Neural progenitor cell (in vitro differentiated cells): ENCODE measurements at regions not wholly inside any gene's neighbourhood (a gene's known extent, or its start where the extent isn't known, plus 50 kb on each side); places are given as distances from the start of the nearest gene placed in this dataset.

Experiments
- DNase-seq: peaks from one replicate; pipeline ENCODE4 v3.0.0-alpha.2; 2016; ENCODE audit warnings: low spot score
- H2AFZ ChIP-seq: fragments of 200-600 bp; sonication (generic); replicated peaks from 2 replicates; pipeline ENCODE4 v1.6.1; 2016; ENCODE audit warnings: antibody characterized with exemption
- H3F3A ChIP-seq: fragments of 200-600 bp; sonication (generic); 2 replicates; pipeline ENCODE4 v1.6.1; 2016; ENCODE audit warnings: antibody characterized with exemption, low read depth
- H3K27ac ChIP-seq: fragments of 200-600 bp; sonication (generic); 2 replicates; pipeline ENCODE4 v1.5.1; 2016; ENCODE audit warnings: mild to moderate bottlenecking
- H3K27me3 ChIP-seq: fragments of 200-600 bp; sonication (generic); 2 replicates; pipeline ENCODE4 v1.6.1; 2016; ENCODE audit warnings: mild to moderate bottlenecking, moderate library complexity
- H3K36me3 ChIP-seq: fragments of 200-600 bp; sonication (generic); 2 replicates; pipeline ENCODE4 v1.5.1; 2016
- H3K4me1 ChIP-seq: fragments of 200-600 bp; sonication (generic); 2 replicates; pipeline ENCODE4 v1.6.1; 2016; ENCODE audit warnings: mixed run types
- H3K4me2 ChIP-seq: fragments of 200-600 bp; sonication (generic); 2 replicates; pipeline ENCODE4 v1.6.1; 2016
- H3K4me3 ChIP-seq: fragments of 200-600 bp; sonication (generic); 2 replicates; pipeline ENCODE4 v1.5.1; 2016
- H3K79me2 ChIP-seq: fragments of 200-600 bp; sonication (generic); 2 replicates; pipeline ENCODE4 v1.6.1; 2016; ENCODE audit warnings: low read depth
- H3K9ac ChIP-seq: fragments of 200-600 bp; sonication (generic); 2 replicates; pipeline ENCODE4 v1.6.1; 2016
- H3K9me3 ChIP-seq: fragments of 200-600 bp; sonication (generic); 2 replicates; pipeline ENCODE4 v1.5.1; 2016; ENCODE audit warnings: low read depth
- H4K20me1 ChIP-seq: fragments of 200-600 bp; sonication (generic); 2 replicates; pipeline ENCODE4 v1.6.1; 2016; ENCODE audit warnings: low read depth
- H3K27ac Mint-ChIP-seq: 3 replicates; pipeline ENCODE4 v1.8.0; 2021; ENCODE audit warnings: mixed read lengths
- H3K27me3 Mint-ChIP-seq: 2 replicates; pipeline ENCODE4 v1.8.0; 2022; ENCODE audit warnings: low read depth, mild to moderate bottlenecking, inconsistent platforms, moderate library complexity, mixed read lengths; ENCODE audit not compliant: insufficient read depth
- H3K36me3 Mint-ChIP-seq: 3 replicates; pipeline ENCODE4 v1.8.0; 2021; ENCODE audit warnings: mixed read lengths
- H3K4me1 Mint-ChIP-seq: 3 replicates; pipeline ENCODE4 v1.8.0; 2021; ENCODE audit warnings: mixed read lengths
- H3K4me3 Mint-ChIP-seq: 3 replicates; pipeline ENCODE4 v1.8.0; 2021; ENCODE audit warnings: mild to moderate bottlenecking, moderate library complexity, mixed read lengths
- H3K9me3 Mint-ChIP-seq: 3 replicates; pipeline ENCODE4 v1.8.0; 2020; ENCODE audit warnings: mixed read lengths
- CTCF ChIP-seq: fragments of 200-600 bp; sonication (generic); IDR thresholded peaks from 2 replicates; pipeline ENCODE4 v1.5.1; 2017; ENCODE audit warnings: antibody characterized with exemption, mild to moderate bottlenecking
- EZH2 ChIP-seq: fragments of 200-600 bp; sonication (generic); IDR thresholded peaks from 2 replicates; pipeline ENCODE4 v1.6.1; 2017; ENCODE audit warnings: antibody characterized with exemption, mild to moderate bottlenecking, moderate library complexity
- EZH2phosphoT487 ChIP-seq: fragments of 200-600 bp; sonication (generic); IDR thresholded peaks from 2 replicates; pipeline ENCODE4 v1.6.1; 2017; ENCODE audit warnings: antibody characterized with exemption

GRCh38 chr14:104394409-104394851, 185.1 kb upstream of the C14orf180 start:
- no peak overlapping the region for H3K27ac ChIP-seq
- no peaks in the 10 kb centered on the region for H3K4me1 ChIP-seq
- no peaks in the 10 kb centered on the region for H3K36me3 ChIP-seq
- DNase-seq, result no peak
- H3K79me2 ChIP-seq, result no peaks in the 10 kb centered on the region
- no peaks in the 10 kb centered on the region for H3F3A ChIP-seq
- no peak overlapping the region for H3K9ac ChIP-seq
- Mint-ChIP-seq H3K9me3 (peaks cover 28% of the 10 kb centered on the region), H3K36me3 (no peaks in the 10 kb centered on the region), H3K4me3 (no peak overlapping the region), H3K4me1 (peaks cover 20% of the 10 kb centered on the region), H3K27ac (peak overlapping the region; percentile 69), H3K27me3 (peaks cover 7% of the 10 kb centered on the region)
- H3K9me3 ChIP-seq, result peaks cover 9% of the 10 kb centered on the region
- H4K20me1 ChIP-seq, result no peaks in the 10 kb centered on the region
- no peak overlapping the region for H3K4me3 ChIP-seq
- H3K4me2 ChIP-seq, result no peak overlapping the region
- no peaks in the 10 kb centered on the region for H3K27me3 ChIP-seq
- no peak overlapping the region for H2AFZ ChIP-seq
- TF ChIP-seq EZH2 (no peak), EZH2phosphoT487 (no peak), CTCF (no peak)

- peak overlapping the region; percentile 29 for H3K27ac Mint-ChIP-seq
- Histone ChIP-seq H4K20me1 (no peaks in the 10 kb centered on the region), H3K4me2 (no peak overlapping the region), H3K4me1 (no peaks in the 10 kb centered on the region), H3K27me3 (no peaks in the 10 kb centered on the region), H3K9ac (no peak overlapping the region), H3K9me3 (peaks cover 9% of the 10 kb centered on the region), H3K4me3 (no peak overlapping the region), H3K27ac (no peak overlapping the region), H3F3A (peaks cover 4% of the 10 kb centered on the region), H3K79me2 (no peaks in the 10 kb centered on the region), H2AFZ (no peak overlapping the region), H3K36me3 (no peaks in the 10 kb centered on the region)
- no peaks in the 10 kb centered on the region for H3K36me3 Mint-ChIP-seq
- TF ChIP-seq EZH2, result no peak
- no peak for TF ChIP-seq CTCF
- TF ChIP-seq EZH2phosphoT487, result no peak
- H3K27me3 Mint-ChIP-seq, result peaks cover 9% of the 10 kb centered on the region
- no peak overlapping the region for H3K4me3 Mint-ChIP-seq
- H3K4me1 Mint-ChIP-seq, result peaks cover 22% of the 10 kb centered on the region
- DNase-seq, result no peak
- peaks cover 32% of the 10 kb centered on the region for H3K9me3 Mint-ChIP-seq
These were observed 184.3 kb upstream of the C14orf180 start for GRCh38 chr14:104395276-104395675.

GRCh38 chr14:104395941-104396681, 183.5 kb upstream of the C14orf180 start:
- no peak overlapping the region for H3K27ac ChIP-seq
- peak overlapping the region; percentile 63 for H3K27ac Mint-ChIP-seq
- no peak overlapping the region for H3K9ac ChIP-seq
- TF ChIP-seq CTCF, result no peak
- no peak for TF ChIP-seq EZH2
- TF ChIP-seq EZH2phosphoT487, result no peak
- H3K4me1 ChIP-seq, result no peaks in the 10 kb centered on the region
- H4K20me1 ChIP-seq, result no peaks in the 10 kb centered on the region
- H3K79me2 ChIP-seq, result no peaks in the 10 kb centered on the region
- peaks cover 32% of the 10 kb centered on the region for H3K9me3 Mint-ChIP-seq
- no peak overlapping the region for H3K4me2 ChIP-seq
- H3F3A ChIP-seq, result peaks cover 4% of the 10 kb centered on the region
- no peak overlapping the region for H2AFZ ChIP-seq
- H3K27me3 ChIP-seq, result no peaks in the 10 kb centered on the region
- H3K9me3 ChIP-seq, result peaks cover 9% of the 10 kb centered on the region
- DNase-seq, result no peak
- peak overlapping the region; percentile 53 for H3K4me3 Mint-ChIP-seq
- H3K4me1 Mint-ChIP-seq, result peaks cover 25% of the 10 kb centered on the region
- H3K27me3 Mint-ChIP-seq, result peaks cover 9% of the 10 kb centered on the region
- no peaks in the 10 kb centered on the region for H3K36me3 ChIP-seq
- H3K36me3 Mint-ChIP-seq, result no peaks in the 10 kb centered on the region
- no peak overlapping the region for H3K4me3 ChIP-seq
